IMR-90 (cell line): ENCODE measurements at regions not wholly inside any gene's neighbourhood (a gene's known extent, or its start where the extent isn't known, plus 50 kb on each side); places are given as distances from the start of the nearest gene placed in this dataset.

ENCODE experiments used
- BHLHE40 ChIP-seq: fragments of 150-350 bp; IDR thresholded peaks from 2 replicates; pipeline ENCODE4 v1.6.1; 2016; ENCODE audit warnings: mild to moderate bottlenecking, low read depth, low read length
- CEBPB ChIP-seq: IDR thresholded peaks from 2 replicates; pipeline ENCODE4 v1.6.1; 2012; ENCODE audit warnings: low read depth, low read length, improper control_type of control experiment
- CHD1 ChIP-seq: IDR thresholded peaks from 2 replicates; pipeline ENCODE4 v1.6.1; 2012; ENCODE audit warnings: low read depth, low read length, improper control_type of control experiment
- CTCF ChIP-seq: conservative IDR thresholded peaks from 2 replicates; pipeline ENCODE4 v1.5.1; 2012; ENCODE audit warnings: mild to moderate bottlenecking, low read depth, low read length, improper control_type of control experiment
- ELK1 ChIP-seq: fragments of 150-350 bp; IDR thresholded peaks from 2 replicates; pipeline ENCODE4 v1.6.1; 2016; ENCODE audit warnings: low read depth, mild to moderate bottlenecking, low read length, moderate library complexity, borderline replicate concordance
- FOS ChIP-seq: fragments of 150-350 bp; IDR thresholded peaks from 2 replicates; pipeline ENCODE4 v1.6.1; 2016; ENCODE audit warnings: low read depth, low read length
- MAZ ChIP-seq: IDR thresholded peaks from 2 replicates; pipeline ENCODE4 v1.6.1; 2012; ENCODE audit warnings: low read depth, mild to moderate bottlenecking, low read length, improper control_type of control experiment, moderate library complexity, borderline replicate concordance
- MXI1 ChIP-seq: IDR thresholded peaks from 2 replicates; pipeline ENCODE4 v1.6.1; 2012; ENCODE audit warnings: low read depth, mild to moderate bottlenecking, low read length, moderate library complexity, borderline replicate concordance
- POLR2A ChIP-seq: IDR thresholded peaks from 2 replicates; pipeline ENCODE4 v1.6.1; 2012; ENCODE audit warnings: mild to moderate bottlenecking, low read depth, low read length
- RAD21 ChIP-seq: IDR thresholded peaks from 2 replicates; pipeline ENCODE4 v1.6.1; 2012; ENCODE audit warnings: low read length, improper control_type of control experiment
- RCOR1 ChIP-seq: IDR thresholded peaks from 2 replicates; pipeline ENCODE4 v1.6.1; 2012; ENCODE audit warnings: mild to moderate bottlenecking, low read length, improper control_type of control experiment; ENCODE audit not compliant: insufficient replicate concordance
- RFX5 ChIP-seq: IDR thresholded peaks from 2 replicates; pipeline ENCODE4 v1.8.0; 2012; ENCODE audit warnings: low read depth, mild to moderate bottlenecking, low read length, moderate library complexity
- TF ChIP-seq, protein P1 (sequence below): fragments of 150-350 bp; IDR thresholded peaks from 2 replicates; pipeline ENCODE4 v1.6.1; 2017; ENCODE audit warnings: mild to moderate bottlenecking, antibody characterized with exemption, low read length, low read depth

- TF ChIP-seq POLR2A (no peak), CTCF (no peak), RAD21 (no peak), RFX5 (no peak), BHLHE40 (no peak), MAZ (no peak), ELK1 (no peak), FOS (no peak), RCOR1 (no peak), CHD1 (no peak), CEBPB (no peak), MXI1 (no peak)
- TF ChIP-seq, protein P1, sequence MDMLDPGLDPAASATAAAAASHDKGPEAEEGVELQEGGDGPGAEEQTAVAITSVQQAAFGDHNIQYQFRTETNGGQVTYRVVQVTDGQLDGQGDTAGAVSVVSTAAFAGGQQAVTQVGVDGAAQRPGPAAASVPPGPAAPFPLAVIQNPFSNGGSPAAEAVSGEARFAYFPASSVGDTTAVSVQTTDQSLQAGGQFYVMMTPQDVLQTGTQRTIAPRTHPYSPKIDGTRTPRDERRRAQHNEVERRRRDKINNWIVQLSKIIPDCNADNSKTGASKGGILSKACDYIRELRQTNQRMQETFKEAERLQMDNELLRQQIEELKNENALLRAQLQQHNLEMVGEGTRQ: no peak
Measured at GRCh38 chr1:87575528-87575927, 246.8 kb downstream of the LMO4 start.
